ENCODE measurements at regions not wholly inside any gene's neighbourhood (a gene's known extent, or its start where the extent isn't known, plus 50 kb on each side); places are given as distances from the start of the nearest gene placed in this dataset.
"Not testable (repeated sequence)": the region's sequence is repeated elsewhere in the genome, so short reads cannot be mapped to it uniquely, and the experiment has no call there.

DNA sequence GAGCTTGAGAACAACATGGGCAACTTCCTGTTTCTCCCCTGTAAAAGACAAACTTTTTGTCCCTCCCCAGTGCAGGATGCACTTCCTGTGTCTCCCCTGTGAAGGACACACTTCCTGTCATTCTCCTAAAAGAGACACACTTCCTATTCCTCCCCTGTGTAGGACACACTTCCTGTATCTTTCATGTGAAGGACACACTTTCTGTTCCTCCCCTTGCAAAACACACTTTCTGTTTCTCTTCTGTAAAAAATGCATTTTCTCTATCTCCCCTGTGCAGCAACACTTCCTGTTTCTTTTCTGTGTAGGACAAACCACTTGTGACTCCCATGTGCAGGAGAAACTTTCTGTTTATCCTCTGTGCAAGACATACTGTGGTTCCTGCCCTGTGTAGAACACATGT lies 488.6 kb upstream of the USP9Y start:
- Mint-ChIP-seq H3K27ac (no peak overlapping the region), H3K4me1 (no peaks in the 10 kb centered on the region), H3K36me3 (ENCODE audit: low read depth) (no peaks in the 10 kb centered on the region), H3K9me3 (no peaks in the 10 kb centered on the region), H3K27me3 (ENCODE audit: low read depth, poor library complexity) (no peaks in the 10 kb centered on the region), H3K4me3 (no peak overlapping the region)
- TF ChIP-seq, protein P1, sequence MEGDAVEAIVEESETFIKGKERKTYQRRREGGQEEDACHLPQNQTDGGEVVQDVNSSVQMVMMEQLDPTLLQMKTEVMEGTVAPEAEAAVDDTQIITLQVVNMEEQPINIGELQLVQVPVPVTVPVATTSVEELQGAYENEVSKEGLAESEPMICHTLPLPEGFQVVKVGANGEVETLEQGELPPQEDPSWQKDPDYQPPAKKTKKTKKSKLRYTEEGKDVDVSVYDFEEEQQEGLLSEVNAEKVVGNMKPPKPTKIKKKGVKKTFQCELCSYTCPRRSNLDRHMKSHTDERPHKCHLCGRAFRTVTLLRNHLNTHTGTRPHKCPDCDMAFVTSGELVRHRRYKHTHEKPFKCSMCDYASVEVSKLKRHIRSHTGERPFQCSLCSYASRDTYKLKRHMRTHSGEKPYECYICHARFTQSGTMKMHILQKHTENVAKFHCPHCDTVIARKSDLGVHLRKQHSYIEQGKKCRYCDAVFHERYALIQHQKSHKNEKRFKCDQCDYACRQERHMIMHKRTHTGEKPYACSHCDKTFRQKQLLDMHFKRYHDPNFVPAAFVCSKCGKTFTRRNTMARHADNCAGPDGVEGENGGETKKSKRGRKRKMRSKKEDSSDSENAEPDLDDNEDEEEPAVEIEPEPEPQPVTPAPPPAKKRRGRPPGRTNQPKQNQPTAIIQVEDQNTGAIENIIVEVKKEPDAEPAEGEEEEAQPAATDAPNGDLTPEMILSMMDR (IDR thresholded peaks at IDR 0.05) = no peak
- no peak for DNase-seq

DNA sequence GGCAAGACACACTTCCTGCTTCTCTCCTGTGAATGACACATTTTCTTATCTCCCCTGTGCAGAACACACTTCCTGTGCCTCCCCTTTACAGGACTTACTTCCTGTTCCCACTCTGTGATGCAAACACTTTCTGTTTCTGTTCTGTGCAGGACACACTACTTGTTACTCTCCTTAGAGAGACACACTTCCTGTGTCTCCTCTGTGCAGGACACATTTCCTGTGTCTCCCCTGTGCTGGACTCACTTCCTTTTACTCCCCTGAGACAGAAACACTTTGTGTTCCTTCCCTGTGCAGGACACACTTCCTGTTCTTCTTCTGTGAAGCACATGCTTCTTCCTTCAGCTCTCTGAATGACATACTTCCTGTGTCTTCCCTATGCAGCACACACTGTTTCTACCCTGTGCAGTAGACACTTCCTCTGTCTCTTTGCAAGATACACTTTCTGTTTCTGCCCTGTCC lies 485.4 kb upstream of the USP9Y start:
- Mint-ChIP-seq H3K9me3 (no peaks in the 10 kb centered on the region), H3K36me3 (ENCODE audit: low read depth) (no peaks in the 10 kb centered on the region), H3K4me1 (no peaks in the 10 kb centered on the region), H3K27me3 (ENCODE audit: low read depth, poor library complexity) (no peaks in the 10 kb centered on the region), H3K4me3 (no peak overlapping the region), H3K27ac (no peak overlapping the region)
- TF ChIP-seq, protein P1 (IDR thresholded peaks at IDR 0.05) = no peak
- no peak for DNase-seq

DNA sequence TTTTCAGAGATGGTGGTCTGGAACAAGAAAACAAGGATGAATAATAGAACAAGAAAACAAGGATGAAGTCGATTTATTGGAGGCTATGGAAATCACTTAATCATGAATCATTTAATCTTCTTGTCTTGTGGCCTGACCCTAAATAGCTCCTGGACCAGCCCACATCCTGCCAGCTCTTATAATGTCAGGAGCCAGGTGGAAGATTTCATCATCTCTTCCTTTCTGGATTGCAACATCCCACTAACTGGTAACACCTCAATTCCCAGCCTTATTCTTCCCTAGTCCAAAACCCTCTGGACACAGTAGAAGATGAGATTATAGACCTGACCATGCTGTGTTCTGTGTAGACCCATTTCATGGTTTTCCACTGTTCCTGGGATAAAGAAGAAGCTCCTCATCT lies 470.1 kb upstream of the USP9Y start:
- Mint-ChIP-seq H3K9me3 (no peaks in the 10 kb centered on the region), H3K4me1 (no peaks in the 10 kb centered on the region), H3K36me3 (ENCODE audit: low read depth) (no peaks in the 10 kb centered on the region), H3K4me3 (no peak overlapping the region), H3K27ac (no peak overlapping the region), H3K27me3 (ENCODE audit: low read depth, poor library complexity) (no peaks in the 10 kb centered on the region)
- DNase-seq = no peak
- TF ChIP-seq, protein P1 (IDR thresholded peaks at IDR 0.05) = no peak

DNA sequence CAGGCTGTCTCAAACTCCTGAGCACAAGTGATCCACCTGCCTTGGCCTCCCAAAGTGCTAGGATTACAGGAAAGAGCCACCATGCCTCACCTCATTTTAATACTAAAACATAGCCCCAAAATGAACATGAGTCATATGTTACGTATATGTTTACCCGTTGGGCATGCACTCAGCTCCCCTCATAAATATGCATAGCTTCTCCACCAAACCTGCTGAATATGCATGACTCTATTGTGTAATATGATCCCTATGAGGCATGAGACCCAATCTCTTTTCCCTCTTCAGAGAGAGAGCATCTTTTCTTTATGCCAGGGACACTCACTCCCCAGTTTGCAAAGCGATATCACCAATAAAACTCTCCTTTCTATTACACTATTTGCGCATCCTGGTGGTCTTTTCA lies 464.6 kb upstream of the USP9Y start:
- TF ChIP-seq, protein P1 (IDR thresholded peaks at IDR 0.05) = no peak
- Mint-ChIP-seq H3K27me3 (ENCODE audit: low read depth, poor library complexity) (no peaks in the 10 kb centered on the region), H3K36me3 (ENCODE audit: low read depth) (peaks cover 4% of the 10 kb centered on the region), H3K4me3 (no peak overlapping the region), H3K4me1 (peaks cover 4% of the 10 kb centered on the region), H3K9me3 (peaks cover 4% of the 10 kb centered on the region), H3K27ac (no peak overlapping the region)
- no peak for DNase-seq

DNA sequence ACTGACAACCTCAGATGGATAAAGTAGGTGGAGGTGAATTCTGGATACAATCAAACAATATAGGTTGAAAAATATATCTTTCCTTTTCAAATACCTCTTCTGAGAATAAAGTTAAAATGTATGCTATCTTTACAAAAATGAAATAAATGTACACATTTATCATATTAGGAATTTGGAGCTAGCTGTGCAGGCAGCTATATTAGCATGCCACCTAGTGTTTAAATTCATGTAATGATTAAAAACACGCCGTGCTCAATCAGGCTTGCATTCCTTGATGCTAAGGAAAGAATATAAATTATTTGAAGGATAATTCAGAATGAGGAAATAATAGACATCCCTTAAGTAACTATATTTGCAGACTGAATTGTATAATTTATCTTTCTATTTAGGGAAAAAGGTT lies 460.7 kb upstream of the USP9Y start:
- H3K36me3 Mint-ChIP-seq (ENCODE audit: low read depth) = not testable (repeated sequence)

DNA sequence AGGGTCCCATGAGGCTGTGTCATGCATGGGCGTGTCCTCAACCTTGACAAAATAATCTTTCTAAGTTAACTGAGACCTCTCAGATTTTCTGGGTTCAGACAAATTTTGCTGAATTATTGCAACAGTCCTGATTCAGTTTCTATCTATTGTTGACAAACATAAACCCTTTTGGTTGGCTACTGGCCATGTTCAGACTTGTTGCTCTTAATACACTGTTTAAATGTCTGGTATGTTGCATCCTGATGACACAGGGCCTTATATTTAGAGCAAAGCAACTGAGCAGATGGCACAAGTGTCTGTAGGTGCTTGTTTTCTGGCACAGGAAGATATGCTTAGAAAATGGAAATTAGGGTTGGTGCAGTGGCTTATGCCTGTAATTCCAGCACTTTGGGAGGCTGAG lies 456.9 kb upstream of the USP9Y start:
- DNase-seq = no peak
- no peaks in the 10 kb centered on the region for H3K9me3 Mint-ChIP-seq
- H3K27ac Mint-ChIP-seq = no peak overlapping the region
- H3K36me3 Mint-ChIP-seq (ENCODE audit: low read depth) = no peaks in the 10 kb centered on the region
- no peaks in the 10 kb centered on the region for H3K4me1 Mint-ChIP-seq
- H3K27me3 Mint-ChIP-seq (ENCODE audit: low read depth, poor library complexity) = no peaks in the 10 kb centered on the region
- TF ChIP-seq, protein P1 (IDR thresholded peaks at IDR 0.05) = no peak
- H3K4me3 Mint-ChIP-seq = no peak overlapping the region

More for the DNA sequence above, 460.7 kb upstream of the USP9Y start:
- not testable (repeated sequence) for H3K27ac Mint-ChIP-seq; H3K9me3 Mint-ChIP-seq; DNase-seq; H3K4me1 Mint-ChIP-seq; H3K4me3 Mint-ChIP-seq; H3K27me3 Mint-ChIP-seq (ENCODE audit: low read depth, poor library complexity)

Data from nephron progenitor cell (in vitro differentiated cells).